GM06990 (cell line): ENCODE measurements at regions not wholly inside any gene's neighbourhood (a gene's known extent, or its start where the extent isn't known, plus 50 kb on each side); places are given as distances from the start of the nearest gene placed in this dataset.

Source experiments
- DNase-seq: peaks from one replicate; pipeline ENCODE4 v3.0.0-alpha.2; 2011; ENCODE audit not compliant: insufficient read length; ENCODE audit errors: extremely low read depth
- H3K27me3 ChIP-seq: replicated peaks from 2 replicates; pipeline ENCODE4 v1.6.0; 2011; ENCODE audit warnings: low read length; ENCODE audit not compliant: control insufficient read depth, insufficient read depth
- H3K36me3 ChIP-seq: 2 replicates; pipeline ENCODE4 v1.5.1; 2011; ENCODE audit warnings: low read length; ENCODE audit not compliant: control insufficient read depth, insufficient read depth
- H3K4me3 ChIP-seq: replicated peaks from 2 replicates; pipeline ENCODE4 v1.5.1; 2011; ENCODE audit warnings: low read depth, mild to moderate bottlenecking, control low read depth, low read length
- TF ChIP-seq, protein P1 (sequence below): IDR thresholded peaks from 2 replicates; pipeline ENCODE4 v1.5.1; 2011; ENCODE audit warnings: low read length, control low read depth, mild to moderate bottlenecking, inconsistent platforms; ENCODE audit not compliant: insufficient read depth, poor library complexity, severe bottlenecking

DNA sequence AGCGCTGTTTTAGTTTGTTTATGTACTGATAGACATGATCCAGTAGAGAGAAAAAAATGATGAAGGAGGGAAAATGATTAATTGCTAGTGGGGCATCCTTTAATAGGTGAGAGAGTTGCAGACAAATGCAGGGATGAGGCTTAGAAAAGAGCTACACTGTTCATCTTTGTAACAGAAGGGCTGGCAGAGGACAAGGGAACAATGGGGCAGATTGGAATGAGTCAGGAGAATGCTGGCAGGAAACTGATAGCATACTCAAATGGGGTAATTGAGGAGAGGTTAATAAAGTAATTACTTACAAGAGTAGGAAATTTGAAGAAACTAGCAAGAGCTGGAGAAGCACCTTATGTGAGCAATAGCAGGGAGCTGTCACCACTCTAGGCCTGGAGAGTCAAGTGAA lies 170.9 kb downstream of the OXSM start:
- TF ChIP-seq, protein P1, sequence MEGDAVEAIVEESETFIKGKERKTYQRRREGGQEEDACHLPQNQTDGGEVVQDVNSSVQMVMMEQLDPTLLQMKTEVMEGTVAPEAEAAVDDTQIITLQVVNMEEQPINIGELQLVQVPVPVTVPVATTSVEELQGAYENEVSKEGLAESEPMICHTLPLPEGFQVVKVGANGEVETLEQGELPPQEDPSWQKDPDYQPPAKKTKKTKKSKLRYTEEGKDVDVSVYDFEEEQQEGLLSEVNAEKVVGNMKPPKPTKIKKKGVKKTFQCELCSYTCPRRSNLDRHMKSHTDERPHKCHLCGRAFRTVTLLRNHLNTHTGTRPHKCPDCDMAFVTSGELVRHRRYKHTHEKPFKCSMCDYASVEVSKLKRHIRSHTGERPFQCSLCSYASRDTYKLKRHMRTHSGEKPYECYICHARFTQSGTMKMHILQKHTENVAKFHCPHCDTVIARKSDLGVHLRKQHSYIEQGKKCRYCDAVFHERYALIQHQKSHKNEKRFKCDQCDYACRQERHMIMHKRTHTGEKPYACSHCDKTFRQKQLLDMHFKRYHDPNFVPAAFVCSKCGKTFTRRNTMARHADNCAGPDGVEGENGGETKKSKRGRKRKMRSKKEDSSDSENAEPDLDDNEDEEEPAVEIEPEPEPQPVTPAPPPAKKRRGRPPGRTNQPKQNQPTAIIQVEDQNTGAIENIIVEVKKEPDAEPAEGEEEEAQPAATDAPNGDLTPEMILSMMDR: no peak
- Histone ChIP-seq H3K4me3 (no peak overlapping the region), H3K36me3 (no peaks in the 10 kb centered on the region), H3K27me3 (no peaks in the 10 kb centered on the region)
- DNase-seq: no peak

DNA sequence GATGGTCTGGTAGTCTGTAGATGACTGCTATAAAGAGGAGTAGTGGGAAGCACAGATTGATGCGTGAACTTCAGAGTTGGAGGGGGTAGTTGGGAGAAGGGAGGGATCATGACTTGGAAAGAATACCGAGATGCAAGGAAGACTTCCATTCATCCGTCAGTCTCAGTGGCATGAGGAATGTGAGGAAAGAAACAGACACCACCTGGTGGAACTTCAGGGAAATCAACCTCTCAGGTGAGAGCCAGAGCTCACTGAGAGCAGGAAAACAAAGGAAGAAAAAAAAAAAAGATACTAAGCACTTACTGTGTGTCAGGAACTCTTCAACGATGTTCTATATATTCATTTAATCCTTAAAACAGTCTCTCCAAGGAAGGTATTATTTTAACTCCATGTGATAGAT lies 172.4 kb downstream of the OXSM start:
- Histone ChIP-seq H3K36me3 (no peaks in the 10 kb centered on the region), H3K27me3 (no peaks in the 10 kb centered on the region), H3K4me3 (no peak overlapping the region)
- DNase-seq: no peak
- TF ChIP-seq, protein P1: peak; percentile 10

DNA sequence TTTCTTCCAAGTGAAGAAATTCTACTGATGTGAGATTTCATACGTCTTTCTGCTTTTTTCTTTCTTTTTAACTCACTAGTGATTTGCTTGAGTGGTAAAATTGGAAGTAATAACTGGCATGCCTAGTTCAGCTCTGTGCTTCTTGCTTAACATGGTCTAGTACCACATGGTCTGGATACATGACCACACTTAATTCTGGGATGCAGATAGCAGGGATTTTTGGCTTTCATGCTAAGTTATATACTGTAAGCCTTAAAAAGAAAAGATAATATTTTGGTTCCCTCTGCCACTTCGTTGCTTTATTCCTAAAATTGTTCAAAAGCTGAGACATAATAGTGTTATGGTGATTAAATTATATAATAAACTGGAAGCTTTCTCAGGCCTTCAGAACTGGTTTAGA lies 174.3 kb downstream of the OXSM start:
- TF ChIP-seq, protein P1: no peak
- H3K4me3 ChIP-seq: no peak overlapping the region
- DNase-seq: no peak
- no peaks in the 10 kb centered on the region for H3K27me3 ChIP-seq
- no peaks in the 10 kb centered on the region for H3K36me3 ChIP-seq

DNA sequence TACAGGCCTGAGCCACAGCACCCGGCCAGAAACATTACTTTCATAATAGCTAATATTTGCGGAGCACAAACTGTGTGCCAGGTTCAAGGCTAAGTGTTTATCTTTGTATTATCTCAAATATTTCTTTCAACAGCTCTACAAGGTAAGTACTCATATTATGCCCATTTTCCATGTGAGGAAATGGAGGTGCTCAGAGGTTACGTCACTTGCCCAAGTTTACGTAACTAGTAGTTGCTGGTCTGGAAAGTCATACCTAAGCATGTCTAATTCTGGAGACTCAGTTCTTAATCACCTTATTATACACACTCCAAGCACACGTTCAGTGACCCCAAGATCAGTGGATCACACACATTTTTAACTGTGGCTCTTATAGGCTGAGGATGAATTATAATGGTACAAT lies 177.5 kb downstream of the OXSM start:
- Histone ChIP-seq H3K4me3 (no peak overlapping the region), H3K36me3 (no peaks in the 10 kb centered on the region), H3K27me3 (no peaks in the 10 kb centered on the region)
- TF ChIP-seq, protein P1: no peak
- DNase-seq: no peak

DNA sequence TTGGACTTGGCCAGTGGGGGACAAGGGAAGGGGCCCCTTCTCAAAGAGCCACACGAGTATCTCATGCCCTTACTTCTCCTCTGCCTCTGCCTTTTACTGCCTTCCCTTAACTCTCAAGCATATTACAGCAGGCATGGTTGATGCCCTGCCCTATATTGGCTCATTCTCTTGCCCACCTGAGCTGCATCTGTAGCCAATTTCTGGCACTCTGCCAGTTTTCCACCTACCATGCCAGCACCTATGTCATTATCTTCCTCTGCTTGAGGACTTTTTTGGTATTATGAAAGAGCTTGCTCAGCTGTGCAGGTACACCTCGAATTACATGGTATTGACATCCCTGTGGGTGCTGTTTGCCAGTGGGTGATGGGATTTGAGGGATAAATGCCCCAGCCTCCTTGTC lies 181.8 kb downstream of the OXSM start:
- TF ChIP-seq, protein P1: no peak
- Histone ChIP-seq H3K36me3 (no peaks in the 10 kb centered on the region), H3K4me3 (no peak overlapping the region), H3K27me3 (no peaks in the 10 kb centered on the region)
- no peak for DNase-seq

DNA sequence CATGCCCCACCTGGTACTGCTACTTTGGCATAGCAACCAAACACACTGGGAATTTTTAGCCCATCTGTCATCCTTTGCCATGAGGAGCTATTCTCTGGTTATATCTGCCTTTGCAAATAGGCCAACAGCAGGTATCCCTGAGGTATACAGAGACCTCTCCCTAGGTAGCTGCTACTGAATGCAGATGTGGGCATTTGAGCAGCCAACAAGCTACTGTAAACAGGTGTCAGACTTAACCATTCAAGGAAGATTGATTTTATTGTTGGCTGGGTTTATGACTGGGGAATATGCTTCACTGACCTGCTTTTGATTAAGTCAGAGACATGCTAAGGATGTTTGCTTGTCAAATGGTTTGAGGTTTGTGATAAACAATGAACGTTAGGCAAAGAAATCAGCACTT lies 183.2 kb downstream of the OXSM start:
- no peak overlapping the region for H3K4me3 ChIP-seq
- DNase-seq: no peak
- TF ChIP-seq, protein P1: no peak

More for the DNA sequence above, 183.2 kb downstream of the OXSM start:
- Histone ChIP-seq H3K27me3 (no peaks in the 10 kb centered on the region), H3K36me3 (no peaks in the 10 kb centered on the region)
